ENCODE measurements at regions not wholly inside any gene's neighbourhood (a gene's known extent, or its start where the extent isn't known, plus 50 kb on each side); places are given as distances from the start of the nearest gene placed in this dataset.
A peak's percentile ranks its signal among the peaks of the same experiment; 100 is the strongest.

- Histone ChIP-seq H3K9ac (no peak overlapping the region), H3K79me2 (ENCODE audit: insufficient read depth, low read depth) (no peaks in the 10 kb centered on the region), H3K4me2 (peak overlapping the region; percentile 44), H3K4me3 (IDR thresholded peaks at IDR 0.05; ENCODE audit: insufficient read depth, low read depth, low read length) (no peak overlapping the region), H3K27ac (peak overlapping the region; percentile 6; the same call in 1 of the 2 replicates), H3K4me1 (ENCODE audit: low read depth, poor library complexity, severe bottlenecking) (peaks cover 51% of the 10 kb centered on the region), H3K36me3 (ENCODE audit: insufficient read depth) (no peaks in the 10 kb centered on the region), H3K27me3 (ENCODE audit: insufficient read depth, low read depth) (no peaks in the 10 kb centered on the region), H2AFZ (ENCODE audit: low read depth) (peak overlapping the region; percentile 10; the same call in 1 of the 2 replicates), H4K20me1 (ENCODE audit: insufficient read depth) (no peaks in the 10 kb centered on the region)
- TF ChIP-seq CTCF (conservative IDR thresholded peaks at IDR 0.05; ENCODE audit: low read depth, low read length): no peak
Measured at GRCh38 chr4:141339391-141339790, 118.7 kb downstream of the ZNF330 start.

- Histone ChIP-seq H2AFZ (ENCODE audit: low read depth) (no peak overlapping the region), H3K4me2 (peak overlapping the region; percentile 44; the same call in 1 of the 2 replicates), H3K27me3 (ENCODE audit: insufficient read depth, low read depth) (no peaks in the 10 kb centered on the region), H3K27ac (no peak overlapping the region), H3K4me1 (ENCODE audit: low read depth, poor library complexity, severe bottlenecking) (peaks cover 50% of the 10 kb centered on the region), H3K4me3 (IDR thresholded peaks at IDR 0.05; ENCODE audit: insufficient read depth, low read depth, low read length) (no peak overlapping the region), H3K9ac (no peak overlapping the region), H3K79me2 (ENCODE audit: insufficient read depth, low read depth) (no peaks in the 10 kb centered on the region), H4K20me1 (ENCODE audit: insufficient read depth) (no peaks in the 10 kb centered on the region), H3K36me3 (ENCODE audit: insufficient read depth) (no peaks in the 10 kb centered on the region)
- no peak for TF ChIP-seq CTCF (conservative IDR thresholded peaks at IDR 0.05; ENCODE audit: low read depth, low read length)
Measured at GRCh38 chr4:141339966-141340365, 119.3 kb downstream of the ZNF330 start.

GRCh38 chr4:141340458-141340857 is 119.8 kb downstream of the ZNF330 start:
- Histone ChIP-seq H3K79me2 (ENCODE audit: insufficient read depth, low read depth) (no peaks in the 10 kb centered on the region), H3K4me3 (IDR thresholded peaks at IDR 0.05; ENCODE audit: insufficient read depth, low read depth, low read length) (no peak overlapping the region), H3K4me2 (no peak overlapping the region), H2AFZ (ENCODE audit: low read depth) (no peak overlapping the region), H3K9ac (no peak overlapping the region), H3K27ac (no peak overlapping the region), H3K4me1 (ENCODE audit: low read depth, poor library complexity, severe bottlenecking) (peaks cover 45% of the 10 kb centered on the region), H3K27me3 (ENCODE audit: insufficient read depth, low read depth) (no peaks in the 10 kb centered on the region), H4K20me1 (ENCODE audit: insufficient read depth) (no peaks in the 10 kb centered on the region), H3K36me3 (ENCODE audit: insufficient read depth) (no peaks in the 10 kb centered on the region)
- TF ChIP-seq CTCF (conservative IDR thresholded peaks at IDR 0.05; ENCODE audit: low read depth, low read length): no peak

- Histone ChIP-seq H3K27me3 (ENCODE audit: insufficient read depth, low read depth) (no peaks in the 10 kb centered on the region), H3K9ac (no peak overlapping the region), H3K4me3 (IDR thresholded peaks at IDR 0.05; ENCODE audit: insufficient read depth, low read depth, low read length) (no peak overlapping the region), H3K27ac (no peak overlapping the region), H3K4me1 (ENCODE audit: low read depth, poor library complexity, severe bottlenecking) (peaks cover 6% of the 10 kb centered on the region), H2AFZ (ENCODE audit: low read depth) (no peak overlapping the region), H3K36me3 (ENCODE audit: insufficient read depth) (no peaks in the 10 kb centered on the region; the same call in 1 of the 2 replicates), H4K20me1 (ENCODE audit: insufficient read depth) (no peaks in the 10 kb centered on the region), H3K4me2 (no peak overlapping the region), H3K79me2 (ENCODE audit: insufficient read depth, low read depth) (no peaks in the 10 kb centered on the region)
- peak; percentile 57 for TF ChIP-seq CTCF (conservative IDR thresholded peaks at IDR 0.05; ENCODE audit: low read depth, low read length)
Measured at GRCh38 chr4:141346144-141346543, 125.4 kb downstream of the ZNF330 start.

Data from KMS-11 (cell line).